BJ (cell line): ENCODE measurements at regions not wholly inside any gene's neighbourhood (a gene's known extent, or its start where the extent isn't known, plus 50 kb on each side); places are given as distances from the start of the nearest gene placed in this dataset.

Source experiments
- CTCF ChIA-PET: fragments of 350-600 bp; formaldehyde crosslinking; extraction: SDS; loops from one replicate; lab custom pipeline; 2021; ENCODE audit warnings: antibody characterized with exemption, inconsistent platforms; lab: Yijun Ruan, JAX
- POLR2A ChIA-PET: fragments of 300-600 bp; sonication (Branson Sonifier 250); formaldehyde crosslinking; extraction: SDS; loops from one replicate; lab custom pipeline; 2021; ENCODE audit warnings: antibody characterized with exemption; lab: Charles Lee
- DNase-seq: peaks from one replicate; pipeline ENCODE4 v3.0.0-alpha.2; 2011; ENCODE audit warnings: low read depth
- H3K27me3 ChIP-seq: 2 replicates; pipeline ENCODE4 v1.6.0; 2011; ENCODE audit warnings: low read length; ENCODE audit not compliant: control insufficient read depth, insufficient read depth
- H3K36me3 ChIP-seq: 2 replicates; pipeline ENCODE4 v1.5.1; 2011; ENCODE audit warnings: low read length; ENCODE audit not compliant: control insufficient read depth, insufficient read depth
- H3K4me3 ChIP-seq: 2 replicates; pipeline ENCODE4 v1.5.1; 2011; ENCODE audit warnings: low read depth, mild to moderate bottlenecking, control low read depth, low read length
- TF ChIP-seq, protein P1 (sequence below): IDR thresholded peaks from 2 replicates; pipeline ENCODE4 v1.5.1; 2011; ENCODE audit warnings: low read depth, mild to moderate bottlenecking, control low read depth, inconsistent platforms, low read length, moderate library complexity; ENCODE audit not compliant: insufficient read depth

DNA sequence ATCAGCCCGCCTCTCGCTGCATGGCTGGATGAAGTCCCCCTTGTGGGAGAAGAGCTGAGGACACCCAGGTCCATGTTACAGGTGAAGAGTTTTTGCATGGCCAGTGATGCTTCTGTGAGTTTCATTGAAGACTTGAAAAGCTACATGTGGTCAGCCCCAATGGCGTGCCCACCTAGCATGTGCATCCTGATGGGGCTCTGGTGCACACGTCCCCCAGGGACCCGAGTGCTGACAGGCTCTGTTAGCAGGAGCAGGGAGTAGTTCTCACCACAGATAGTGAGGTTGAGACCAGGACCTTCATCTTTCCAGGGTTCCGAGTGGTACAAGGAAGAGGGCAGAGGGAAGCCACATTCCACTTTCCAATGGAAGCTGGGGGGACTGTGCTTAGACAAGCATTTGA lies 184.8 kb upstream of the C1orf174 start:
- H3K36me3 ChIP-seq, result no peaks in the 10 kb centered on the region
- no peaks in the 10 kb centered on the region for H3K27me3 ChIP-seq
- ChIA-PET CTCF (no interaction called here), POLR2A (no interaction called here)
- TF ChIP-seq, protein P1, sequence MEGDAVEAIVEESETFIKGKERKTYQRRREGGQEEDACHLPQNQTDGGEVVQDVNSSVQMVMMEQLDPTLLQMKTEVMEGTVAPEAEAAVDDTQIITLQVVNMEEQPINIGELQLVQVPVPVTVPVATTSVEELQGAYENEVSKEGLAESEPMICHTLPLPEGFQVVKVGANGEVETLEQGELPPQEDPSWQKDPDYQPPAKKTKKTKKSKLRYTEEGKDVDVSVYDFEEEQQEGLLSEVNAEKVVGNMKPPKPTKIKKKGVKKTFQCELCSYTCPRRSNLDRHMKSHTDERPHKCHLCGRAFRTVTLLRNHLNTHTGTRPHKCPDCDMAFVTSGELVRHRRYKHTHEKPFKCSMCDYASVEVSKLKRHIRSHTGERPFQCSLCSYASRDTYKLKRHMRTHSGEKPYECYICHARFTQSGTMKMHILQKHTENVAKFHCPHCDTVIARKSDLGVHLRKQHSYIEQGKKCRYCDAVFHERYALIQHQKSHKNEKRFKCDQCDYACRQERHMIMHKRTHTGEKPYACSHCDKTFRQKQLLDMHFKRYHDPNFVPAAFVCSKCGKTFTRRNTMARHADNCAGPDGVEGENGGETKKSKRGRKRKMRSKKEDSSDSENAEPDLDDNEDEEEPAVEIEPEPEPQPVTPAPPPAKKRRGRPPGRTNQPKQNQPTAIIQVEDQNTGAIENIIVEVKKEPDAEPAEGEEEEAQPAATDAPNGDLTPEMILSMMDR, result no peak
- no peak for DNase-seq
- no peak overlapping the region for H3K4me3 ChIP-seq

DNA sequence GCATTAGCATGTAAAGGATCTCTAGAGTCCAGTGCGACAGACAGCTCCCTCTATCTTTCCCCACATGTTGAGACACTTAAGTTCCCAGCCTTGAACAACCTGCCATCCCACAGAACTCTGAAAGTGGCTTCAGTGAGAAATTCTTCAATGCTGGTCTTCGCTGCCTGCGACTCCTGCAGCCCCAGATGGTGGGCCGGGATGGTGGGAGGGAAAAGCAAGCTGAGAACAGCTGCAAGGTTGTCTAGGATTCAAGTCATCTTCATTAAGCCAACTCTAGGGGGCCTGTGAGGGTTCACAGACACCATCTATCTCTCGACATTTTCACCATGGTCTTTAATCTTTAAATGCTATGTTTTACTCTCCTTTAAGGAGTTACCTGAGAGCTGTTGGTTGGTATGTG lies 185.5 kb upstream of the C1orf174 start:
- ChIA-PET POLR2A (no interaction called here), CTCF (interaction anchor here (0.6 kb wide), 1 partner anchor 281 kb away, joined by 3 read pairs; no protein-coding TSS in a partner anchor)
- H3K36me3 ChIP-seq, result no peaks in the 10 kb centered on the region
- no peak overlapping the region for H3K4me3 ChIP-seq
- TF ChIP-seq, protein P1, result no peak
- DNase-seq, result no peak
- H3K27me3 ChIP-seq, result no peaks in the 10 kb centered on the region

DNA sequence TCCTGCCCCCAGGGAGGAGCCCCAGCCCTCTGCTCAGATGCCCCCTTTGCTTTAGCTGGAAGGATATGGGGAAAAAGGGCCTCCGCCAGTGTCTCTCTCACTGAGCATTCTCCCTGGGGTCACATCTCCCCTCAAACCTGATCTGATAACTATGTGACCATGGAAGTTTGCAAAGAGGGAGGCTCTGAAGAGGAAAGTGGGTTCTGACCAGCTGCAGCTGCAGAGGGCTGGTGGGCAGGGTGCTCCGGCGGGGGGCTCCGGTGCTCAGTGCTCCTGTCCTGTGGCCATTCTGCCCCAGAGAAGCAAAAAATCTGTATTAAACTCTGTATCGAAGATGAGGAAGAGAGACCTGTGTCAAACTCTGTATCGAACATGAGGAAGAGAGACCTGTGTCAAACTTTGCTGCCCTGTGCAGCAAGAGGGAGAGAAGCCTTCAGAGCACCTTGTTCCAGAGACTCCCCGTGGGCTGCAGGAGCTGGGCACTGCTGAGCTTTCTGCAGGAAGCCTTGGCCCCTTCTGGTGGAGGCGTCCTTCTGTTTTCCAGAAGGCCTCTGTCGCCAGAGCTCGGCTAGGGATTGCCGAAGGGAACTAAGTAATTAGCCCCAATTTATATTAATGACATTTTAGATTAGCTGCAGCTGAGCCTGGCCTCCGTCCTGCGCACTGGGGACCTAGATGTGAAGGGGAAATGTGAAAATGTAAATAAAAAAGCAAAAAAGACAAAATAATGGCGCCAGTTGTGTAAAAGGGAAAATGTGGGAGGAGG lies 186.2 kb upstream of the C1orf174 start:
- TF ChIP-seq, protein P1, result no peak
- Histone ChIP-seq H3K27me3 (no peaks in the 10 kb centered on the region), H3K4me3 (no peak overlapping the region), H3K36me3 (no peaks in the 10 kb centered on the region)
- ChIA-PET CTCF (interaction anchor here (0.6 kb wide), 1 partner anchor 282 kb away, joined by 3 read pairs; no protein-coding TSS in a partner anchor), POLR2A (no interaction called here)
- no peak for DNase-seq

DNA sequence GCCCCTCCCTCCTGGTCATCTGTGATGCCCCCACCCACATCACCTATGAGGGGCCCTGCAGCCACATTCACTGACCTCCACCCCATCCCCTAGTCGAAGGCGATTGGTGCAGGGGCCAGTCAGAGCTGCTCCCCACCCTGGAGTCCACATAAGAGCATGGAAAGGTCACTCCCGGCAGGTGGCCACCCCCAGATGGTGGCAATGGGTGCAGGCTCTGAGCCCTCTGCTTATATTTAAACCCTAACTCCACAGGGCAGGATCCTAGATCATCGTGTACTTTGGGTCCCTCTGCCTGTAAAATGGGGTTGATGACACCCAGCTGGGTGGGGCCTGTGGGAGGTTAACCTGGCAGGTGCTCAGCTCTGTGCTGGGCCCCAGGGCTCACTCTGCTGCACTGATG lies 186.8 kb upstream of the C1orf174 start:
- TF ChIP-seq, protein P1, result no peak
- H3K36me3 ChIP-seq, result no peaks in the 10 kb centered on the region
- POLR2A ChIA-PET, result no interaction called here

DNA sequence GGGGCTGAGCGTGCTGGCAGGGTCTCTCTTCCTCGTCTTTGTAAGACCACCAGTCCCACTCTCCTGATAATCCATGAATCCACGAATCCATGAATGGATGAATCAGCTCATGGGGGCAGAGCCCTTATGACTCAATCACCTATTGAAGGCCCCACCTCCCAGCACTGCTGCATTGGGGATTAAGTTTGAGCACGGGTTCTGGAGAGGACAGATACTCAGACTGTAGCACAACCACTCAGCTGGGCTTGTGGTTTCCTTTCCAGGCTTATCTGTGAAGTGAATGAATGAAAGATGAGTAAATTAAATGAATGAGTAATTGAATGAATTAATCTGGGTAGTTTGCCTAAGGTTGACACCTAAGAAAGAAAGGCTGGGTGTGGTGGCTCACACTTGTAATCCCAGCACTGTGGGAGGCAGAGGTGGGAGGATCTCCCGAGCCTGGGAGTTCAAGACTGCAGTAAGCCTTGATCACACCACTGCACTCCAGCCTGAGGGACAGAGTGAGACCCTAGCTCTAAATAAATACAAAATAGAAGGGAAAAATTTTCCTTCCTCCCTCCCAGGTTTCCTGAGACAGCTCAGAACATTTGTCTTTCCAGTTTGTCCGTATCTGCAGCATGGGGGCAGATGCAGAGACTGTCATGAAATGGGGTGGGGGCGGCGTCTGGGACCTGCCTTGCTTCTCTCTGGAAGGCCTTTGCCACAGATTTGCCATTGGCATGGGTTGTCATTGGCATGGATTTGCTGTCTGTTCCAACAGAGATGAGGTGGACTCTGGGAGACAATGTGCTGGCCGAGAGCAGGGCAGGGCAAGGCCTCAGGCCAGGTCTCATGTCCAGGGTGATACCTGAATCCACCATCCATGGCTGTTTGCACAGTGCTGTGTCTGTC lies 187.7 kb upstream of the C1orf174 start:
- H3K36me3 ChIP-seq, result no peaks in the 10 kb centered on the region
- POLR2A ChIA-PET, result no interaction called here
- DNase-seq, result no peak
- TF ChIP-seq, protein P1, result no peak
- H3K4me3 ChIP-seq, result no peak overlapping the region
- H3K27me3 ChIP-seq, result no peaks in the 10 kb centered on the region
- CTCF ChIA-PET, result no interaction called here

More for the DNA sequence above, 186.8 kb upstream of the C1orf174 start:
- DNase-seq, result no peak
- H3K27me3 ChIP-seq, result no peaks in the 10 kb centered on the region
- CTCF ChIA-PET, result no interaction called here
- H3K4me3 ChIP-seq, result no peak overlapping the region
